K562 (cell line): ENCODE measurements at regions not wholly inside any gene's neighbourhood (a gene's known extent, or its start where the extent isn't known, plus 50 kb on each side); places are given as distances from the start of the nearest gene placed in this dataset.

Source experiments
- ATAC-seq: fragments of 200-7000 bp; cut with Tn5 transposase; 3 replicates; pipeline ENCODE4 v1.9.1; 2020; ENCODE audit warnings: moderate library complexity
- BruUV-seq: library from RNA; stranded (reverse); fragments of 400-500 nt; replicated peaks from 2 replicates; lab custom pipeline; 2021; lab: Mats Ljungman, UMichigan
- CTCF ChIA-PET: fragments of 300-600 bp; formaldehyde crosslinking; extraction: SDS; loops from one replicate; lab custom pipeline; 2021; ENCODE audit warnings: low intra/inter-chr PET ratio; lab: Yijun Ruan, JAX
- POLR2A ChIA-PET: fragments of 300-600, 350-650 bp; sonication (Branson Sonifier 250); formaldehyde crosslinking; extraction: SDS; loops from one replicate; lab custom pipeline; 2021; ENCODE audit warnings: antibody characterized with exemption, inconsistent platforms; lab: Yijun Ruan, JAX
- DNase-seq, 4 experiments: peaks; one replicate each; pipeline versions ENCODE4 v3.0.0 to v3.0.0-alpha.2; 2011 to 2018; ENCODE audit warnings: low spot score in 3 of 4, mixed read lengths in 3 of 4; ENCODE audit errors: extremely low read depth in 1 of 4
- FAIRE-seq: peaks from 2 replicates; lab custom pipeline; 2011; peaks lifted over from hg19 to GRCh38; lab: Jason Lieb, UNC
- H2AFZ ChIP-seq: 2 replicates; pipeline ENCODE4 v1.6.0; 2011; ENCODE audit warnings: low read depth, low read length, control low read depth, inconsistent platforms
- H3K27ac ChIP-seq: fragments of 200-600 bp; 3 replicates; pipeline ENCODE4 v1.8.0; 2011; ENCODE audit warnings: low read depth, mild to moderate bottlenecking, control low read depth, inconsistent platforms, low read length, moderate library complexity, mixed read lengths; ENCODE audit errors: extremely low read depth
- H3K27me3 ChIP-seq, 2 experiments: fragments of 300-600 bp in 1 of 2; 2 replicates in 1 of 2; 3 replicates in 1 of 2; pipeline versions ENCODE4 v1.6.0 to v1.8.0; 2011; ENCODE audit warnings: inconsistent platforms in 2 of 2, low read length in 2 of 2, mild to moderate bottlenecking in 1 of 2, mixed read lengths in 1 of 2, moderate library complexity in 1 of 2; ENCODE audit not compliant: control insufficient read depth in 2 of 2, insufficient read depth in 2 of 2
- H3K36me3 ChIP-seq: fragments of 300-600 bp; 3 replicates; pipeline ENCODE4 v1.8.0; 2011; ENCODE audit warnings: mild to moderate bottlenecking, low read length, inconsistent platforms; ENCODE audit not compliant: control insufficient read depth, insufficient read depth
- H3K4me1 ChIP-seq, 2 experiments: fragments of 200-600 bp in 1 of 2; replicated peaks in 1 of 2; 2 replicates in 1 of 2; 3 replicates in 1 of 2; pipeline versions ENCODE4 v1.5.1 to v1.8.0; 2011; ENCODE audit warnings: inconsistent platforms in 2 of 2, low read length in 2 of 2, mild to moderate bottlenecking in 1 of 2, mixed read lengths in 1 of 2, moderate library complexity in 1 of 2; ENCODE audit not compliant: control insufficient read depth in 2 of 2, insufficient read depth in 2 of 2
- H3K4me2 ChIP-seq: 2 replicates; pipeline ENCODE4 v1.6.1; 2011; ENCODE audit warnings: low read length, control low read depth, inconsistent platforms, mixed read lengths; ENCODE audit not compliant: insufficient read depth
- H3K4me3 ChIP-seq: fragments of 200-600 bp; sonication (generic), shearing (Covaris generic); 2 replicates; pipeline ENCODE4 v1.5.1; 2016; ENCODE audit warnings: control low read depth, inconsistent platforms
- H3K79me2 ChIP-seq: fragments of 200-600 bp; 3 replicates; pipeline ENCODE4 v1.8.0; 2011; ENCODE audit warnings: low read length, inconsistent platforms; ENCODE audit not compliant: control insufficient read depth, insufficient read depth
- H3K9ac ChIP-seq, 2 experiments: 2 replicates each; pipeline versions ENCODE4 v1.6.0 to v1.6.1; 2011; ENCODE audit warnings: low read depth in 2 of 2, low read length in 2 of 2, control low read depth in 1 of 2, inconsistent platforms in 1 of 2, mild to moderate bottlenecking in 1 of 2, mixed read lengths in 1 of 2; ENCODE audit not compliant: insufficient read depth in 1 of 2
- H3K9me1 ChIP-seq: one replicate; pipeline ENCODE4 v1.6.0; 2011; ENCODE audit warnings: inconsistent platforms, mild to moderate bottlenecking, low read length, moderate library complexity; ENCODE audit not compliant: control insufficient read depth, insufficient read depth
- H3K9me3 ChIP-seq: replicated peaks from 2 replicates; pipeline ENCODE4 v1.5.1; 2011; ENCODE audit warnings: low read depth, low read length, inconsistent platforms; ENCODE audit not compliant: control insufficient read depth, insufficient read depth
- H4K20me1 ChIP-seq: replicated peaks from 2 replicates; pipeline ENCODE4 v1.6.1; 2011; ENCODE audit warnings: low read length, inconsistent platforms, mixed read lengths; ENCODE audit not compliant: control insufficient read depth, insufficient read depth
- CBFB ChIP-seq: sonication (generic); formaldehyde crosslinking; IDR thresholded peaks from 2 replicates; pipeline ENCODE4 v1.4.0; 2020; ENCODE audit warnings: mild to moderate bottlenecking, missing genetic modification reagents
- CHD4 ChIP-seq: fragments of 200-600 bp; sonication (generic); IDR thresholded peaks from 3 replicates; pipeline ENCODE4 v1.6.1; 2012; ENCODE audit warnings: low read depth, mild to moderate bottlenecking, mixed read lengths, low read length, inconsistent platforms; ENCODE audit not compliant: insufficient read depth, insufficient replicate concordance, poor library complexity, severe bottlenecking
- FOS ChIP-seq: IDR thresholded peaks from 3 replicates; pipeline ENCODE4 v1.6.1; 2011; ENCODE audit not compliant: insufficient read length; ENCODE audit errors: extremely low read depth
- FOXJ2 ChIP-seq: fragments of 200-800 bp; sonication (Bioruptor generic); IDR thresholded peaks from 2 replicates; pipeline ENCODE4 v1.6.1; 2016; ENCODE audit warnings: missing genetic modification characterization, missing compliant biosample characterization
- HCFC1 ChIP-seq: IDR thresholded peaks from 2 replicates; pipeline ENCODE4 v1.6.1; 2012; ENCODE audit warnings: low read depth, low read length, improper control_type of control experiment
- MED1 ChIP-seq: sonication (generic); formaldehyde crosslinking; IDR thresholded peaks from 2 replicates; pipeline ENCODE4 v1.8.1; 2023; ENCODE audit warnings: missing genetic modification reagents, borderline replicate concordance
- RBM34 ChIP-seq: fragments of 200-400 bp; formaldehyde crosslinking; IDR thresholded peaks from 2 replicates; pipeline ENCODE4 v1.6.1; 2018; ENCODE audit warnings: low read length, borderline replicate concordance; ENCODE audit not compliant: insufficient read depth
- RNF219 ChIP-seq: fragments of 250-450 bp; sonication (Bioruptor Pico); IDR thresholded peaks from 2 replicates; pipeline ENCODE4 v1.5.0; 2022; ENCODE audit warnings: mild to moderate bottlenecking
- THRA ChIP-seq: fragments of 450-650 bp; IDR thresholded peaks from 2 replicates; pipeline ENCODE4 v1.6.1; 2017; ENCODE audit warnings: mild to moderate bottlenecking, moderate library complexity
- ZNF384 ChIP-seq: IDR thresholded peaks from 2 replicates; pipeline ENCODE4 v1.6.1; 2012; ENCODE audit warnings: low read depth, low read length, improper control_type of control experiment
- ZNF395 ChIP-seq: fragments of 200-800 bp; sonication (Bioruptor generic); IDR thresholded peaks from 2 replicates; pipeline ENCODE4 v1.6.1; 2017; ENCODE audit warnings: missing genetic modification characterization, missing compliant biosample characterization
- ZNF512 ChIP-seq: IDR thresholded peaks from 2 replicates; pipeline ENCODE4 v1.6.1; 2016; ENCODE audit warnings: missing genetic modification characterization, missing compliant biosample characterization
- ZZZ3 ChIP-seq: fragments of 450-650 bp; IDR thresholded peaks from 2 replicates; pipeline ENCODE4 v1.6.1; 2016; ENCODE audit warnings: antibody characterized with exemption, mild to moderate bottlenecking, moderate library complexity
- WGBS: fragments of 100-300 bp; shearing (Covaris generic); methylation state at CpG from one replicate; pipeline ENCODE4 v1.1.6; 2016; ENCODE audit warnings: low coverage, mixed read lengths; ENCODE audit not compliant: insufficient coverage; ENCODE audit errors: missing lambda C conversion rate; 5-methylcytosine and 5-hydroxymethylcytosine counted together
- in situ Hi-C: fragments of 300-500 bp; cut with MboI; formaldehyde crosslinking; loops from 4 replicates; pipeline ENCODE4 v1.15.0; 2018; ENCODE audit warnings: inconsistent platforms, mixed read lengths
- intact Hi-C: fragments of 100-400 bp; cut with micrococcal nuclease; formaldehyde crosslinking; loops from 2 replicates; pipeline ENCODE4 v1.14.2; 2022
- TF ChIP-seq, protein P1 (sequence below): sonication (generic); formaldehyde crosslinking; IDR thresholded peaks from 2 replicates; pipeline ENCODE4 v1.8.0; 2022; ENCODE audit warnings: missing genetic modification reagents, mild to moderate bottlenecking, borderline replicate concordance

- intact Hi-C loops (no loop called here), in situ Hi-C loops (no loop called here)
- Histone ChIP-seq H3K79me2 (no peaks in the 10 kb centered on the region), H2AFZ (no peak overlapping the region), H3K9ac (no peak overlapping the region), H3K4me2 (no peak overlapping the region), H3K36me3 (no peaks in the 10 kb centered on the region), H3K4me3 (no peak overlapping the region), H3K27ac (no peak overlapping the region), H4K20me1 (no peaks in the 10 kb centered on the region), H3K9me3 (no peaks in the 10 kb centered on the region), H3K9me1 (no peaks in the 10 kb centered on the region), H3K4me1 (no peaks in the 10 kb centered on the region), H3K27me3 (0 out of 5 replicates have a peak, but pooled peaks cover 0 to 4% of the 10 kb centered on the region in 2 experiments)
- ChIA-PET CTCF (no interaction called here), POLR2A (no interaction called here)
- WGBS: 2% methylated on average over 4 of the region's 4 CpGs
- DNase-seq: no peak
- BruUV-seq: no TSS peak
- no peak for FAIRE-seq
- ATAC-seq: no peak
- no peak for TF ChIP-seq HCFC1
- TF ChIP-seq THRA: no peak
- TF ChIP-seq CHD4: no peak
- TF ChIP-seq ZNF395 (CRISPR knock-in tag): no peak
- TF ChIP-seq FOXJ2: no peak
- TF ChIP-seq MED1 (CRISPR knock-in tag): no peak
- no peak for TF ChIP-seq ZNF384
- TF ChIP-seq RNF219: no peak
- no peak for TF ChIP-seq ZZZ3
- no peak for TF ChIP-seq CBFB (CRISPR knock-in tag)
- TF ChIP-seq RBM34: no peak
- TF ChIP-seq FOS: no peak
- no peak for TF ChIP-seq ZNF512 (tag)
- TF ChIP-seq, protein P1, sequence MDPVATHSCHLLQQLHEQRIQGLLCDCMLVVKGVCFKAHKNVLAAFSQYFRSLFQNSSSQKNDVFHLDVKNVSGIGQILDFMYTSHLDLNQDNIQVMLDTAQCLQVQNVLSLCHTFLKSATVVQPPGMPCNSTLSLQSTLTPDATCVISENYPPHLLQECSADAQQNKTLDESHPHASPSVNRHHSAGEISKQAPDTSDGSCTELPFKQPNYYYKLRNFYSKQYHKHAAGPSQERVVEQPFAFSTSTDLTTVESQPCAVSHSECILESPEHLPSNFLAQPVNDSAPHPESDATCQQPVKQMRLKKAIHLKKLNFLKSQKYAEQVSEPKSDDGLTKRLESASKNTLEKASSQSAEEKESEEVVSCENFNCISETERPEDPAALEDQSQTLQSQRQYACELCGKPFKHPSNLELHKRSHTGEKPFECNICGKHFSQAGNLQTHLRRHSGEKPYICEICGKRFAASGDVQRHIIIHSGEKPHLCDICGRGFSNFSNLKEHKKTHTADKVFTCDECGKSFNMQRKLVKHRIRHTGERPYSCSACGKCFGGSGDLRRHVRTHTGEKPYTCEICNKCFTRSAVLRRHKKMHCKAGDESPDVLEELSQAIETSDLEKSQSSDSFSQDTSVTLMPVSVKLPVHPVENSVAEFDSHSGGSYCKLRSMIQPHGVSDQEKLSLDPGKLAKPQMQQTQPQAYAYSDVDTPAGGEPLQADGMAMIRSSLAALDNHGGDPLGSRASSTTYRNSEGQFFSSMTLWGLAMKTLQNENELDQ (CRISPR knock-in tag): no peak
Measured at GRCh38 chr12:63394983-63395382, 244.0 kb upstream of the AVPR1A start.
